Endometrium (tissue), 2 donors: ENCODE measurements at regions not wholly inside any gene's neighbourhood (a gene's known extent, or its start where the extent isn't known, plus 50 kb on each side); places are given as distances from the start of the nearest gene placed in this dataset.
"Not testable (repeated sequence)": the region's sequence is repeated elsewhere in the genome, so short reads cannot be mapped to it uniquely, and the experiment has no call there.

Experiments used
- FAIRE-seq: peaks from 2 replicates; lab custom pipeline; 2012; peaks lifted over from hg19 to GRCh38; lab: Jason Lieb, UNC
- donor health status: control.
- donor health status: control.

- no peak for FAIRE-seq
Observed at GRCh38 chr3:5476403-5476802, 288.9 kb downstream of the EDEM1 start.

GRCh38 chr3:5479229-5479799 lies 291.8 kb downstream of the EDEM1 start:
- FAIRE-seq = no peak

GRCh38 chr3:5480190-5480589 lies 292.7 kb downstream of the EDEM1 start:
- no peak for FAIRE-seq

- FAIRE-seq = no peak
Observed at GRCh38 chr3:5485427-5485826, 297.9 kb downstream of the EDEM1 start.

- no peak for FAIRE-seq
Observed at GRCh38 chr3:5488771-5489170, 301.3 kb downstream of the EDEM1 start.

GRCh38 chr3:5489536-5489935 lies 302.0 kb downstream of the EDEM1 start:
- no peak for FAIRE-seq

- no peak for FAIRE-seq
Observed at GRCh38 chr3:5494905-5495519, 307.5 kb downstream of the EDEM1 start.

- no peak for FAIRE-seq
Observed at GRCh38 chr3:5497497-5497896, 310.0 kb downstream of the EDEM1 start.

GRCh38 chr3:5498981-5499380 lies 311.5 kb downstream of the EDEM1 start:
- no peak for FAIRE-seq

GRCh38 chr3:5499404-5499803 lies 311.9 kb downstream of the EDEM1 start:
- FAIRE-seq = no peak

GRCh38 chr3:5503136-5503535 lies 315.6 kb downstream of the EDEM1 start:
- no peak for FAIRE-seq

- FAIRE-seq = no peak
Observed at GRCh38 chr3:5504135-5504534, 316.6 kb downstream of the EDEM1 start.

- no peak for FAIRE-seq
Observed at GRCh38 chr3:5505163-5505562, 317.7 kb downstream of the EDEM1 start.

GRCh38 chr3:5505997-5506396 lies 318.5 kb downstream of the EDEM1 start:
- FAIRE-seq = no peak

GRCh38 chr3:5508860-5509259 lies 321.4 kb downstream of the EDEM1 start:
- not testable (repeated sequence) for FAIRE-seq

GRCh38 chr3:5510300-5510699 lies 322.8 kb downstream of the EDEM1 start:
- FAIRE-seq = no peak

- no peak for FAIRE-seq
Observed at GRCh38 chr3:5517921-5518320, 330.4 kb downstream of the EDEM1 start.

- FAIRE-seq = no peak
Observed at GRCh38 chr3:5520237-5520636, 332.7 kb downstream of the EDEM1 start.

- FAIRE-seq = no peak
Observed at GRCh38 chr3:5523125-5523524, 335.6 kb downstream of the EDEM1 start.

- no peak for FAIRE-seq
Observed at GRCh38 chr3:5531039-5531438, 343.5 kb downstream of the EDEM1 start.

- no peak for FAIRE-seq
Observed at GRCh38 chr3:5531741-5532290, 344.3 kb downstream of the EDEM1 start.

- FAIRE-seq = no peak
Observed at GRCh38 chr3:5540532-5540931, 353.0 kb downstream of the EDEM1 start.

- FAIRE-seq = no peak
Observed at GRCh38 chr3:5542472-5542871, 355.0 kb downstream of the EDEM1 start.

GRCh38 chr3:5543047-5543446 lies 355.5 kb downstream of the EDEM1 start:
- FAIRE-seq = no peak
